GM21447 (cell line): ENCODE measurements at regions not wholly inside any gene's neighbourhood (a gene's known extent, or its start where the extent isn't known, plus 50 kb on each side); places are given as distances from the start of the nearest gene placed in this dataset.

Experiments
- ATAC-seq: cut with Tn5 transposase; IDR thresholded peaks from one replicate; pipeline ENCODE4 v1.9.1; 2021; ENCODE audit not compliant: unreplicated experiment

- peak; percentile 69 for ATAC-seq
Observed at GRCh38 chrX:45758738-45759397, 558.2 kb upstream of the DIPK2B start.

GRCh38 chrX:45758319-45758718, 557.6 kb upstream of the DIPK2B start:
- peak; percentile 39 for ATAC-seq

GRCh38 chrX:45757272-45757671, 556.6 kb upstream of the DIPK2B start:
- ATAC-seq, result no peak

- ATAC-seq, result no peak
Observed at GRCh38 chrX:45756557-45756956, 555.9 kb upstream of the DIPK2B start.

DNA sequence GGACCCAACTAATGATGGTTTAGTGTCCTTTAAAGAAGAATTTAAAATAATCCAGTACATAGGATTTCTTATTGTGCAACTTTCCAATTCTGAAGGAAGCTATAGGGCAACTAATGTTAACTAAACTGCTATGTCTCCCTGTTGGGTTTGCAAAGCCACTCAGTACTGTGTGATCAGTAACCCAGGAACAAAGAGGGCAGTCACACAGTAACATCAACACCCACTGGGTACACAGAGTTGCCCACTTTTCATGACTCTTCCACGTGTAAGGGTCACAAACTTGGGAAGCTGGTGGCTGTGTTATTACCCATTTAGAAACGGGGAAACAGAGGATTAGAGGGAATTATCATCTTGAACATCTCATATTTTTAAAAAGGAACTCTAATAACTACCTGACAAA, 555.0 kb upstream of the DIPK2B start:
- no peak for ATAC-seq

DNA sequence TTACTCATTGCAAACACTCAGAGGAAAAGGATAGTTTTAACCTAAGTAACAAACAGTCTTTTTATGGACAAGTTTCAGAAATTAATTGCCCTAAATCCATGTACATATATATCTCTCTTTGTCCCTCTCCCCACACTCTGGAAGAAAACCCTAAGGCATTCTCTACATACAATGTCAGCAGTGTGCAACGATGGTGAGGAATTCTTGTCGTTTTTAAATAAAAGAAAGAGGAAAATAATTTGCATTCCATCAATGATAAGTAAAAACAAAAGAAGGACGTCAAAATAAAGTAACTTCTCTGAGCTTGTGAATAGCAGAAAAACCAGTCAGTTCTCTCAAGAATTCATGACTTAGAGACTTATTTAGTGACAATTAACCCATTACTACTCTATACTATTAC, 550.5 kb upstream of the DIPK2B start:
- no peak for ATAC-seq

- no peak for ATAC-seq
Observed at GRCh38 chrX:45750639-45751038, 550.0 kb upstream of the DIPK2B start.

DNA sequence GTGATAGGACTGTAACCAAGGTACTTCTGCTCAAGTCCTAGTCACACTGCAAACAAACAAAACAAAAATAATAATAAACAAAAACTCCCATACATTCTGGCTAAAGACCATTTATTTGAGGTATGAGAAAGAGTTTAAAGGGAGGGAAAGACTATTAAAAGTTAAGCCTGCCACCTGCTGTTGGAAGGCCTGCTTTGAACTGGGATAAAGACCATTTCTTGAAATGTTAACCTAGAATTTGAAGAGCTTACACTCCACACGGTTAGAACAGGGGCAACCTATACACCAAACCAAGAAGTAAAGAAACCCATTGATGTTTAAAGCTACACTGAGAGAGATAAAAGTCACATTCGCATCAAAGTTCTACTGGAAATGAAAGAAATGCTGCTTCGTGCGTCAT, 548.7 kb upstream of the DIPK2B start:
- ATAC-seq, result no peak

DNA sequence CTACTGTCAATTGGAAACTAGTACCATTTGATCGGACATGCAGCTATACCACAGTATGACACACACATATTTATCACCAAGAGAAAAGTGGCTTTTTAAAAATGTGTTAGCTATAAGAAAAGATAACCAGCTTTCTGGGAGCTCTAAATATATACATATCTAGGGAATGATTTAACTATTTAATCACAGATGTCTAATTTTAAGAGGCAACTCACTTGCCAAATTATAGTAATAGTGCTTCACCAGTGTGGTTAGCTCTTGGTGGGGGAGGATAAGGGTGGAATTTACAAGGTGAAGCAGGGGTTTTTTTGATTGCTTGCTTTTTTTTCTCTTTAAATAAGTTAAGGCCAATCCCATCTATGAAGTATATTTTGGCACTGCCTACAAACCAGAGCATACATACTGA, 547.7 kb upstream of the DIPK2B start:
- no peak for ATAC-seq

DNA sequence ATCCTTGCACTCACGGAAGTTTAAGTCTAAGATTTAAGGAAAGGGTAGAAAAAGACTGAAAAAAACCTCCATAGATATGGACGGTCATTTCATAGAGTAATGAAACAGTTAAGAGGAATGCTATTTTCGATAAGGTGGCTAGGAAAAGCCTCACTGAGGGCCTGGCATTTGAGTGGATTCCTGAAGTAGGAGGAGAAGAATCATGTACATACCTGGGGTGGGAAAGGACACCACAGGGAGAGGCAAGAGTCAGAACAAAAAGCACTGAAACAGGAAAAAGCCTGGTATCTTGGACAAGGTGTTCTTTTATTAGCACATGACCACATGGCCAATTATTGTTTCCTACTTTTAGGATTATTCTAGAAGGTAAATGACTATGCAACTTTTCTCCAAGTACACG, 547.2 kb upstream of the DIPK2B start:
- ATAC-seq, result no peak

DNA sequence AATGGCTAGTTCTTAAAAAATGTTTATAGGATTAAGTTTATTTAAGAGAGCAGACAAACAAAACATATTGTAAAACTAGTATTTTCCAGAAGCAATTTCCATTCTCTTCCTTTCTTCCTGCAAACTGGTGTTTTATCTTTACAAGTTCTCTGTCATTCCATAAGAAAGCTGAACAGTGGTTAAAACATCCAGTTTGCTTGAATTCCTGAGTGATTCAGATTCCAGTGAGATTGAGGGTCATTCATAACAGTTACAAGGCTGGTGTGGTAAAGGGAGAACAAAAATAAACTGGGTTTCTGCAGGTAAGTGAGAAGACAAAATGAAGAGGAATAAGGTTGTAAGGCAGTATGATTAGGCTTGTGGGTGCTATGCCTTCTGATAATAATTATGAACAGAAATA, 544.8 kb upstream of the DIPK2B start:
- no peak for ATAC-seq

- no peak for ATAC-seq
Observed at GRCh38 chrX:45743906-45744625, 543.4 kb upstream of the DIPK2B start.

- no peak for ATAC-seq
Observed at GRCh38 chrX:45743081-45743533, 542.4 kb upstream of the DIPK2B start.

- no peak for ATAC-seq
Observed at GRCh38 chrX:45740291-45740690, 539.6 kb upstream of the DIPK2B start.

DNA sequence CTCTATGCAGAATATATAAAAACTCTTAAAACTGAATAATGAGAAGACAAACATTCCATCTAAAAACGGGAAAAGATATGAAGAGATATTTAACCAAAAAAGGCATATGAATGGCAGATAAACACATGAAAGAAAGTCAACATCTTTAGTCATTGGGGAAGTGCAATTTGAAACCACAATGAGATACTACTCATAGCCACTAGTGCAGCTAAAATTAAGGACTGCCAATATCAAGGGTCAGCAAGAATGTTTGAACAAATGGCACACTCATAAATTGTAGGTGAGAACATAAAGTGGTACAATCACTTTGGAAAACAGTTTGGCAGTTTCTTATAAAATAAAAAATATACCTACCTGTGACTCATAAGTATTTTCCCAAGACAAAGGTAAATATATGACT, 534.9 kb upstream of the DIPK2B start:
- ATAC-seq, result no peak

DNA sequence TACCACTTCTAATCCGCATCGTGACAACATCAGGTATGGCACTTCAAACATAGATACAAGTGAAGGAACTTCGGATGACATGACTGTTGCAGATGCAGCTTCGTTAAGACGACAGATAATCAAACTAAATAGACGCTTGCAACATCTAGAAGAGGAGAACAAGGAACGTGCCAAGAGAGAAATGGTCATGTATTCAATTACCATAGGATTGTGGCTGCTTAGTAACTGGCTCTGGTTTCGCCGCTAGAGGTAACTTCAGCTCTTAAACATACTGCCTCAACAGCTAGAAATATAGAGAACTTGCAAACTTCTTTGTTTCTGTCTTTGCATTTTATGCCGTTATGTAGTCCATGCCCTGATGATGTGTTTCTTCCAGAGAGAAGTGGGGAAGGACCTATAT, 530.8 kb upstream of the DIPK2B start:
- no peak for ATAC-seq

GRCh38 chrX:45727761-45728160, 527.1 kb upstream of the DIPK2B start:
- no peak for ATAC-seq

GRCh38 chrX:45722471-45722870, 521.8 kb upstream of the DIPK2B start:
- ATAC-seq, result no peak

DNA sequence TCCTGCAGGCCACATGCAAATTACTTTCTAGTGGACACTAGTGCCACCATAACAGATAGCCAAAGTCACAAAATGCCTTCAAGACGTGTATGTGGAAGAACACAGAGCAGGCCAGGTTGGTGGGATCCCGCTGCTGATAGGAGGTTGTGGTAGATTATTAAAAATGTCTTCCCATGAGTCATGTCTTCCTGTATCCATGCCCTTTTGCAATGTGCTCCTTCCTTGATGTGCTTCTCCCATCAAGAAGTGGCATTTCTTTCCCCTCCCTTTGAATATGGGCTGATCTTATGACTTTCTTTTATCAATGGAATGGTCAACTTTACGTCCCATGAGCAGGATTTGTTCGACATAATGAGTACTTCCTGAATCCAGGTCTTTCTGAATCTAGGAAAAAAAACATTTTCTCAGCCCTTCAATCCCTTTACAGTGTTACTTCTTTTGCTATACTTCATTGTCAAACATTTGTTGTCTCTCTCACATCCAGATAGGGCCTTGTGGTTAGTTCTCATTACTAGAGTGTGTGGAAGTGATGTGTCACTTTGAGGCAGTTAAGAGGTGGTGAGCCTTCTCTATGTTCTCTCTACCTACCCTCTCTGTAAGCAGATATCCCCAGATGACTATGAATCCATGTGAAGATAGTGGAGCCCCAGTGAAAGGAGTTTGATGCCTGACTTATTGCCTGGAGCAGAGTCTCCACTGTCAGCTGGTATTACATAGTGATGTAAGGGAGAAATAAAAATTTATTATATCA, 519.2 kb upstream of the DIPK2B start:
- no peak for ATAC-seq

DNA sequence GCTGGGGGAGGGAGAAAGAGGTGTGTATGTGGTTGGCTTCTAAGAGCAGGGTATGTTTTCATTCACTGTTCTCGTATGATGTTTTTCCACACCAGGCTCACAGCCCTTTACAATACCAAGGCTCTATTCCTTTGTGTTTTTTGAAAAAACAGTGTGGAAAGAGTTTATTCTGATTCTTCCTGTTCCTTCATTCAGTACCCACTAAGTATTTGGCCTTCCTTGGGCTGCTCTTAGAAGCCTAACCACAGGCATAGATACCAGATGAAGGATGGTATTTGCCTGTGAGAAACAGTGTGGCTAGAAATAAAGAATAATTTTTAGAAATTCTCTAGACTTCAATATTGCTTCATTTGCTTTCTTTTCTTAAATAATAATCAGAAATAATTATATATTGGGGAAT, 518.0 kb upstream of the DIPK2B start:
- ATAC-seq, result no peak

DNA sequence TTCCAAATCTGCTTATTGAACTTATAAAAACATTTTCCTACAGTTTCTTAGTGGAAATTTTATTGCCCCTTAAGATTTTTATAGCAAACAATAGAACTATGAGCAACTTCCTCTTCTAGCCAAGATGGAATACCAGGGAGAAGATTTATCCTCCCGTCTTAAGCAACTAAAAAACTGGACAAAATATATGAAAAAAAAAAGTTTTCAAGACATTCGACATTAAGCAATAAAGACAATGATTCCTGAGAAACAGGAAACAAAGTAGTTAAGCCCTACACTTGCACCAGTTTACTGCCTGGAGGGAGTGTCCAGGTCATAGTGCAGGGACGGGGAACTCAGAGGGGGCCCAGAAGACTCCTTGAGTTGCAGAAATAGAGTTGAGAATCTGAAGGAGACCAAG, 516.1 kb upstream of the DIPK2B start:
- ATAC-seq, result no peak

DNA sequence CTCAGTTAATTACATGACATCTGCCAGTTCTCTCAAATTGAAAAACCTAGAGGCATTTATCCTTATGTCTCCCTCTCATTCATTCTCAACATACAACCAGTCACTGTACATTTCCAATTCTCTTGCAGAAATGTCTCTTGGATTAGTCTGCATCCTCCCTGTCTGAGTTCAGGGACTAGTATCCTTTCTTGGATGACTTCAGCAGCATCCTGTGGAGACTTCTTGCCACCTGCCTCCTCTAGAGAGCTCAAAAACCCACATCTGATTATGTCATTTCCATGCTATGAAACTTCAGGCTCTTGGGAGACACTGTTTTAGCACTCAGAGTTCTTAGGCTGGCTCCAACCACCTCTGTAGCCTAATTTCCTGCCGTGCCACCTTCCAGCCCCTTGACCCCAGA, 515.1 kb upstream of the DIPK2B start:
- no peak for ATAC-seq
